GM19372 (cell line): ENCODE measurements at regions not wholly inside any gene's neighbourhood (a gene's known extent, or its start where the extent isn't known, plus 50 kb on each side); places are given as distances from the start of the nearest gene placed in this dataset.

Experiments used
- ATAC-seq: cut with Tn5 transposase; IDR thresholded peaks from one replicate; pipeline ENCODE4 v1.9.1; 2021; ENCODE audit warnings: mild to moderate bottlenecking, low read depth, moderate library complexity; ENCODE audit not compliant: unreplicated experiment

- no peak for ATAC-seq
Observed at GRCh38 chr12:105733579-105733978, 403.1 kb downstream of the C12orf75 start.

- ATAC-seq = no peak
Observed at GRCh38 chr12:105736498-105736897, 402.3 kb downstream of the NUAK1 start.

GRCh38 chr12:105738051-105738450 lies 400.7 kb downstream of the NUAK1 start:
- ATAC-seq = no peak

GRCh38 chr12:105740369-105740768 lies 398.4 kb downstream of the NUAK1 start:
- ATAC-seq = no peak

GRCh38 chr12:105740970-105741725 lies 397.6 kb downstream of the NUAK1 start:
- no peak for ATAC-seq

GRCh38 chr12:105741786-105742566 lies 396.8 kb downstream of the NUAK1 start:
- no peak for ATAC-seq

GRCh38 chr12:105742567-105742874 lies 396.2 kb downstream of the NUAK1 start:
- no peak for ATAC-seq

- no peak for ATAC-seq
Observed at GRCh38 chr12:105744371-105745058, 394.2 kb downstream of the NUAK1 start.

GRCh38 chr12:105745811-105746210 lies 392.9 kb downstream of the NUAK1 start:
- ATAC-seq = no peak

GRCh38 chr12:105748806-105749600 lies 389.8 kb downstream of the NUAK1 start:
- ATAC-seq = no peak

- ATAC-seq = no peak
Observed at GRCh38 chr12:105750096-105750495, 388.7 kb downstream of the NUAK1 start.

- no peak for ATAC-seq
Observed at GRCh38 chr12:105754313-105754712, 384.4 kb downstream of the NUAK1 start.

- no peak for ATAC-seq
Observed at GRCh38 chr12:105756961-105757360, 381.8 kb downstream of the NUAK1 start.

- no peak for ATAC-seq
Observed at GRCh38 chr12:105759149-105759548, 379.6 kb downstream of the NUAK1 start.

- ATAC-seq = no peak
Observed at GRCh38 chr12:105761075-105761474, 377.7 kb downstream of the NUAK1 start.

GRCh38 chr12:105764216-105764835 lies 374.4 kb downstream of the NUAK1 start:
- no peak for ATAC-seq

- no peak for ATAC-seq
Observed at GRCh38 chr12:105765053-105766014, 373.4 kb downstream of the NUAK1 start.

GRCh38 chr12:105766029-105766428 lies 372.7 kb downstream of the NUAK1 start:
- no peak for ATAC-seq

- no peak for ATAC-seq
Observed at GRCh38 chr12:105769486-105769885, 369.3 kb downstream of the NUAK1 start.
